NB4 (cell line): ENCODE measurements at regions not wholly inside any gene's neighbourhood (a gene's known extent, or its start where the extent isn't known, plus 50 kb on each side); places are given as distances from the start of the nearest gene placed in this dataset.

Experiments used
- DNase-seq: peaks from one replicate; pipeline ENCODE4 v3.0.0; 2010; ENCODE audit warnings: low read depth
- H3K4me3 ChIP-seq: one replicate; pipeline ENCODE4 v1.5.1; 2011; ENCODE audit warnings: mild to moderate bottlenecking, low read depth, low read length, moderate library complexity
- MYC ChIP-seq: IDR thresholded peaks from 2 replicates; pipeline ENCODE4 v1.6.1; 2011; ENCODE audit warnings: low read depth, low read length
- POLR2A ChIP-seq: IDR thresholded peaks from 2 replicates; pipeline ENCODE4 v1.6.1; 2011; ENCODE audit warnings: mild to moderate bottlenecking; ENCODE audit not compliant: insufficient read length; ENCODE audit errors: extremely low read depth
- TF ChIP-seq, protein P1 (sequence below): IDR thresholded peaks from one replicate; pipeline ENCODE4 v1.5.1; 2012; ENCODE audit warnings: low read depth, low read length
- TF ChIP-seq, protein P2 (sequence below): IDR thresholded peaks from 2 replicates; pipeline ENCODE4 v1.6.1; 2011; ENCODE audit warnings: low read depth, low read length

DNA sequence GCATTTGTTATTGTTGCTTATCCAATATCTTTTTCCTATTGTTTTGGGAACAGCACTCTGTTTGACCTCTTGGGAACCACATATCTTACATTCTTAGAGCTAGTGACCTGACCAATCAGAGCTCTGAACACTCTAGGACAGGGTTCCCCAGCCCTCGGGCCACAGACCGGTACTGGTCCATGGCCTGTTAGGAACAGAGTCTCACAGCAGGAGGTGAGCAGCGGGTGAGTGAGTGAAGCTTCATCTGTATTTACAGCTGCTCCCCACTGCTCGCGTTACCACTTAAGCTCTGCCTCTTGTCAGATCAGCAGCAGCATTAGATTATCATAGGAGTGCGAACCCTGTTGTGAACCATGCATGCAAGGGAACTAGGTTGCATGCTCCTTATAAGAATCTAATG lies 226.0 kb upstream of the TSHZ2 start:
- TF ChIP-seq, protein P1, sequence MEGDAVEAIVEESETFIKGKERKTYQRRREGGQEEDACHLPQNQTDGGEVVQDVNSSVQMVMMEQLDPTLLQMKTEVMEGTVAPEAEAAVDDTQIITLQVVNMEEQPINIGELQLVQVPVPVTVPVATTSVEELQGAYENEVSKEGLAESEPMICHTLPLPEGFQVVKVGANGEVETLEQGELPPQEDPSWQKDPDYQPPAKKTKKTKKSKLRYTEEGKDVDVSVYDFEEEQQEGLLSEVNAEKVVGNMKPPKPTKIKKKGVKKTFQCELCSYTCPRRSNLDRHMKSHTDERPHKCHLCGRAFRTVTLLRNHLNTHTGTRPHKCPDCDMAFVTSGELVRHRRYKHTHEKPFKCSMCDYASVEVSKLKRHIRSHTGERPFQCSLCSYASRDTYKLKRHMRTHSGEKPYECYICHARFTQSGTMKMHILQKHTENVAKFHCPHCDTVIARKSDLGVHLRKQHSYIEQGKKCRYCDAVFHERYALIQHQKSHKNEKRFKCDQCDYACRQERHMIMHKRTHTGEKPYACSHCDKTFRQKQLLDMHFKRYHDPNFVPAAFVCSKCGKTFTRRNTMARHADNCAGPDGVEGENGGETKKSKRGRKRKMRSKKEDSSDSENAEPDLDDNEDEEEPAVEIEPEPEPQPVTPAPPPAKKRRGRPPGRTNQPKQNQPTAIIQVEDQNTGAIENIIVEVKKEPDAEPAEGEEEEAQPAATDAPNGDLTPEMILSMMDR = no peak
- TF ChIP-seq, protein P2, sequence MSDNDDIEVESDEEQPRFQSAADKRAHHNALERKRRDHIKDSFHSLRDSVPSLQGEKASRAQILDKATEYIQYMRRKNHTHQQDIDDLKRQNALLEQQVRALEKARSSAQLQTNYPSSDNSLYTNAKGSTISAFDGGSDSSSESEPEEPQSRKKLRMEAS = no peak
- no peak for TF ChIP-seq POLR2A
- TF ChIP-seq MYC = no peak
- DNase-seq = no peak
- no peak overlapping the region for H3K4me3 ChIP-seq

DNA sequence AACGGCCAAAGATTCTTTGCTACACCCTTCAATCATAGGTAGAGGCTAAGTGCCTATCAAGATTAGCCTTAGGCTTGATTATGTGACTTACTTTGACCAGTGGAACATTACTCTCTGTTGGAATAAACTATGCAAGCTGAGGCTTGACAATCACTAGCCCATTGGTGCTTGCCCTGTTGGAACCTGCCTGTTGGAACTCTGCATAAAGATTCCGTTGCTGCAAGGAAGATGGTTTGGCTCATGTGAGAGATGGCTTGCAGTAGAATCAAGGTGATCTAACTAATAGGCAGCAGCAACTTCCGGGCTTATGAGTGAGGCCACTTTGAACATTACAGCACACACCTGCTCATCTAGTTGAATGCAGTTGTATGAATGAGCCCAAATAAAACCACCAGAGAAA lies 227.7 kb upstream of the TSHZ2 start:
- no peak for TF ChIP-seq MYC
- TF ChIP-seq, protein P2 = no peak
- TF ChIP-seq, protein P1 = no peak
- no peak for TF ChIP-seq POLR2A
- no peak overlapping the region for H3K4me3 ChIP-seq
- DNase-seq = no peak

DNA sequence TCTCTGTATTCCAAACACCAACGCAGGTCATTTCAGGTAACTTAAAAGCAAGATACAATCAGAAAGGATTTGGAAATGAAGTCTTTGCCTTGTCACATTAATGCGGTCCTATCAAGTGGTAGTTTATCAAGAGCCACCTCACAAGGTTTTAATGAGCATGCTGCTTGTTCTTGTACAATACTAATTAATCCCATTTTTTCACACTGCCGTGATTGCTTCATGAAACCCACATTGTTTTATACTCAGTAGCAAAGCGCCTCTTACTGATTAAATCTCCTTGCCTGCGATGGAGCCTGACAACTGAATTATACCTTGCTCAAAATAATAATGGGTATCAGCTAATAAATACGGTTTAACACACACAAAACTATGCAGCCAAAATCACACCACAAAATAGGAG lies 234.1 kb upstream of the TSHZ2 start:
- TF ChIP-seq, protein P2 = no peak
- TF ChIP-seq, protein P1 = no peak
- TF ChIP-seq MYC (no peak), POLR2A (no peak)
- H3K4me3 ChIP-seq = no peak overlapping the region
- no peak for DNase-seq

DNA sequence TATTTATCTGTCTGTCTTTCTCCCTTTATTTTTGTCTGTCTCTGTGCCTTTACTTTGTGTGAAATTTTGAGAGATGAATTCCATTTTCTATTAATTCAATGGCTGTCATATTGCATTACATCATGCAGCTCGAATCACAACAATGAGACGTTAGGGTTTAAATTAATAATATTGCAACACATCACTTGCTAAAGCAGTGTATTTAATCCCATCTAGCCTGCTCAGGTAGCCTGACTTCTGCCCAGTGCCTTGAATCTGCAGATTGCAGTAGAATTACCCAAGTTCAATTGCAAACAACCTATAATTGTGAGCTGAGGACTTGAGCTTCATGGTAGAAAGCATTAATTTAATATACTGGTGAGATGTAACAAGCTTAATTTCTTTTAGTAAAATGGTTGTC lies 235.7 kb upstream of the TSHZ2 start:
- DNase-seq = no peak
- TF ChIP-seq, protein P1 = no peak
- TF ChIP-seq, protein P2 = no peak
- TF ChIP-seq POLR2A = no peak
- no peak for TF ChIP-seq MYC
- H3K4me3 ChIP-seq = no peak overlapping the region

DNA sequence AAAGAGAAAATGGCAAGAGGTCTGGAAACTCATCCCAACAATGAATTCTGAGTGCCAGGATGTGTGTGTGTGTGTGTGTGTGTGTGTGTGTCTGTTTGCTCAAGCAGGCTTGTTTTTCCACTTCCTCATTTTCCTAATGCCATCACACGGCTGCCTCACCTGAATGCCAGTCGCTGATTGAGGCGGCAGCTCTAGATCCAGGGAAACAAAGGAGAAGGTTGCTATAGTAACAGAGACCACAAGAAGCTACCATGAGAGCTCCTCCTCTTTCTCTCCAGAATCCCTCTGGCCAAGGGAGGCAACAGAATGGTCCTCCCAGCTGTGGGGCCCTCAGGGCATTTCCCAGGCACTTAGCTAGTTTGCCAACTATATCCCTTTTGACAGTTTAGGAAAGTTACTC lies 241.1 kb upstream of the TSHZ2 start:
- TF ChIP-seq, protein P2 = no peak
- no peak for TF ChIP-seq POLR2A
- TF ChIP-seq, protein P1 = no peak
- TF ChIP-seq MYC = no peak
- no peak for DNase-seq
- no peak overlapping the region for H3K4me3 ChIP-seq
